ENCODE measurements at regions not wholly inside any gene's neighbourhood (a gene's known extent, or its start where the extent isn't known, plus 50 kb on each side); places are given as distances from the start of the nearest gene placed in this dataset.

GRCh38 chr2:111698743-111699554 is 185.0 kb downstream of the ANAPC1 start:
- H3K23ac ChIP-seq (ENCODE audit: insufficient read length, low read depth, low read length): no peak overlapping the region
- H3K27me3 ChIP-seq (ENCODE audit: insufficient read depth, low read length): no peaks in the 10 kb centered on the region
- TF ChIP-seq CTCF (conservative IDR thresholded peaks at IDR 0.05): peak; percentile 23; the same call in 2 of the 3 replicates
- Mint-ChIP-seq H3K9me3 (peaks cover 9 to 11% of the 10 kb centered on the region in 2 experiments), H3K4me3 (no peak overlapping the region), H3K36me3 (ENCODE audit: insufficient read depth in 1 of 3, low read depth in 3 of 3) (peaks cover 4 to 25% (median 6%) of the 10 kb centered on the region in 3 experiments; a peak in 6 of 7 replicates), H3K4me1 (peaks cover 31 to 32% of the 10 kb centered on the region in 2 experiments), H3K27ac (peak overlapping the region in 2 of 3 experiments; percentile 45 to 46; a peak in 3 of 7 replicates), H3K27me3 (ENCODE audit: low read depth) (no peaks in the 10 kb centered on the region; the same call in 1 of the 2 replicates)
- no peak overlapping the region for H2BK5ac ChIP-seq (ENCODE audit: insufficient read length, low read length)
- H2BK120ac ChIP-seq (ENCODE audit: low read depth, low read length, poor library complexity, severe bottlenecking): no peak overlapping the region
- H3K56ac ChIP-seq (ENCODE audit: insufficient read length, low read depth, low read length): no peak overlapping the region
- H2AK5ac ChIP-seq (ENCODE audit: insufficient read length, low read length): no peak overlapping the region
- no peak overlapping the region for H3K27ac ChIP-seq (ENCODE audit: insufficient read length, low read depth, low read length)
- no CpG with 5 or more reads among the region's 13 CpGs for WGBS (ENCODE audit: extremely low coverage, insufficient read length, low lambda C conversion rate)
- no peak overlapping the region for H3K18ac ChIP-seq (ENCODE audit: insufficient read length, low read depth, low read length)
- no peaks in the 10 kb centered on the region for H3K23me2 ChIP-seq (ENCODE audit: insufficient read length, low read depth, low read length, poor library complexity, severe bottlenecking)
- no peak overlapping the region for H4K8ac ChIP-seq (replicated peaks; ENCODE audit: insufficient read length, low read depth, low read length)
- H3K4ac ChIP-seq (ENCODE audit: low read depth, low read length): no peak overlapping the region
- no peak overlapping the region for H3K4me2 ChIP-seq (ENCODE audit: insufficient read depth, insufficient read length, low read length)
- no peak overlapping the region for H3T11ph ChIP-seq (ENCODE audit: low read length)
- H4K91ac ChIP-seq (ENCODE audit: insufficient read length, low read depth, low read length): no peak overlapping the region
- no peaks in the 10 kb centered on the region for H3K79me2 ChIP-seq (ENCODE audit: insufficient read depth, low read length)
- H3K4me1 ChIP-seq (ENCODE audit: insufficient read depth, low read length): peaks cover 4% of the 10 kb centered on the region; the same call in 1 of the 2 replicates
- DNase-seq: peak; percentile 59
- no peak overlapping the region for H2BK20ac ChIP-seq (ENCODE audit: low read depth, low read length, poor library complexity, severe bottlenecking)
- H2AFZ ChIP-seq (ENCODE audit: low read length): no peak overlapping the region
- H4K20me1 ChIP-seq (ENCODE audit: control insufficient read depth, insufficient read depth, insufficient read length): no peaks in the 10 kb centered on the region
- H3K14ac ChIP-seq (ENCODE audit: insufficient read depth, low read length): no peak overlapping the region
- no peak overlapping the region for H3K9ac ChIP-seq (ENCODE audit: extremely low read depth, insufficient read length, low read length)
- no peak overlapping the region for H2BK12ac ChIP-seq (ENCODE audit: insufficient read length, low read depth, low read length)
- no peaks in the 10 kb centered on the region for H3K9me3 ChIP-seq (ENCODE audit: control insufficient read depth, low read depth, low read length)
- no peak overlapping the region for H4K5ac ChIP-seq (ENCODE audit: insufficient read length, low read depth, low read length)
- H3K79me1 ChIP-seq (ENCODE audit: insufficient read depth, low read depth, low read length, poor library complexity, severe bottlenecking): no peaks in the 10 kb centered on the region
- no peak overlapping the region for H2BK15ac ChIP-seq (ENCODE audit: low read depth, low read length)

All from H9 (cell line).